GM13977 (cell line): ENCODE measurements at regions not wholly inside any gene's neighbourhood (a gene's known extent, or its start where the extent isn't known, plus 50 kb on each side); places are given as distances from the start of the nearest gene placed in this dataset.

Experiments
- DNase-seq: peaks from one replicate; pipeline ENCODE4 v3.0.0; 2012; ENCODE audit warnings: low spot score
- CTCF ChIP-seq: IDR thresholded peaks from 2 replicates; pipeline ENCODE4 v1.5.1; 2012; ENCODE audit warnings: mild to moderate bottlenecking, control low read depth; ENCODE audit not compliant: insufficient read depth; ENCODE audit errors: extremely low read depth, missing control alignments
- in situ Hi-C: fragments of 300-500 bp; cut with MboI; formaldehyde crosslinking; loops from one replicate; pipeline ENCODE4 v1.12.0; 2022; ENCODE audit warnings: low sequenced_read_pairs, low pct_unique_long_range_greater_than_20kb, mixed read lengths, inconsistent platforms; ENCODE audit not compliant: unreplicated experiment

DNA sequence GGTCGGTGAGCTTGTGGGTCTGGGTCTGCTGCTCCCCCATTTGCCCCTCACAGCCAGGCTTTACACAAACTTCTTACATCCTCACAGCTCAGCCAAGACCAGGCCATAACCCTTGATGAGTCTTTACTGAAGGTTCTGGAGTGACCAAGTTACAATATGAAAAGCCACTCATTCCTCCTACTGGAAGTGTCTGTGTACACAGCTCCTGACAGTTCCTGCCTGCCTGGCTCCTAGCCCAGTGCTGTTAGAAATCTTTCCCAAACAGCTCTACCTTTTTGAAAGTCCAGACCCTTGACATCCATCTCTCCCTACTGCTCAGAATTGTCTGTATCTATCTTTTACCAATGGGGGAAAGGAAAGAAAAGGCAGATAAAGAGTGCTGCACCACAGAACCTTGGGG lies 106.9 kb downstream of the PAX1 start:
- no peak for DNase-seq
- TF ChIP-seq CTCF, result no peak
- in situ Hi-C loops, result loop anchor here (25.0 kb wide), 1 partner anchor 450 kb away; no protein-coding TSS in a partner anchor

GRCh38 chr20:21809961-21810523 lies 104.6 kb downstream of the PAX1 start:
- no peak for TF ChIP-seq CTCF
- no peak for DNase-seq
- in situ Hi-C loops, result loop anchor here (25.0 kb wide), 1 partner anchor 452 kb away; no protein-coding TSS in a partner anchor

GRCh38 chr20:21808863-21809664 lies 103.6 kb downstream of the PAX1 start:
- TF ChIP-seq CTCF, result peak; percentile 79
- DNase-seq, result peak; percentile 63
- in situ Hi-C loops, result loop anchor here (25.0 kb wide), 1 partner anchor 453 kb away; no protein-coding TSS in a partner anchor

GRCh38 chr20:21808139-21808538 lies 102.7 kb downstream of the PAX1 start:
- in situ Hi-C loops, result loop anchor here (25.0 kb wide), 1 partner anchor 454 kb away; no protein-coding TSS in a partner anchor
- DNase-seq, result no peak
- no peak for TF ChIP-seq CTCF

GRCh38 chr20:21804802-21805201 lies 99.3 kb downstream of the PAX1 start:
- TF ChIP-seq CTCF, result no peak
- DNase-seq, result no peak
- in situ Hi-C loops, result loop anchor here (25.0 kb wide), 1 partner anchor 457 kb away; no protein-coding TSS in a partner anchor

- DNase-seq, result no peak
- in situ Hi-C loops, result loop anchor here (25.0 kb wide), 1 partner anchor 461 kb away; no protein-coding TSS in a partner anchor
- TF ChIP-seq CTCF, result no peak
Observed at GRCh38 chr20:21801193-21801592, 95.7 kb downstream of the PAX1 start.
